A549 (cell line): ENCODE measurements at regions not wholly inside any gene's neighbourhood (a gene's known extent, or its start where the extent isn't known, plus 50 kb on each side); places are given as distances from the start of the nearest gene placed in this dataset.

ENCODE experiments used
- ATAC-seq, 2 experiments: fragments of 200-7000 bp in 1 of 2; fragments of >200 bp in 1 of 2; cut with Nextera tagmentation in 1 of 2; cut with Tn5 transposase in 1 of 2; 3 replicates each; pipeline versions ENCODE4 v1.8.0 to v1.9.1; 2018 to 2020; ENCODE audit warnings: mild to moderate bottlenecking in 1 of 2, moderate library complexity in 1 of 2
- CTCF ChIA-PET: fragments of 300-600 bp; sonication (Branson Sonifier 250); formaldehyde crosslinking; extraction: SDS; loops from one replicate; lab custom pipeline; 2021; ENCODE audit warnings: antibody characterized with exemption, inconsistent platforms; lab: Yijun Ruan, JAX
- POLR2A ChIA-PET: fragments of 350-600 bp; formaldehyde crosslinking; extraction: SDS; loops from one replicate; lab custom pipeline; 2021; ENCODE audit warnings: antibody characterized with exemption, inconsistent platforms; lab: Yijun Ruan, JAX
- DNase-seq, 2 experiments: peaks; one replicate each; pipeline versions ENCODE4 v3.0.0 to v3.0.0-alpha.2; 2011 to 2016; ENCODE audit warnings: low read depth in 1 of 2, low spot score in 1 of 2
- FAIRE-seq: peaks from 2 replicates; lab custom pipeline; 2011; peaks lifted over from hg19 to GRCh38; lab: Jason Lieb, UNC
- H3K27ac ChIP-seq, 2 experiments: fragments of >200 bp; sonication (Bioruptor Twin); formaldehyde crosslinking; 3 replicates each; pipeline ENCODE4 v1.5.1; 2016 to 2017
- H3K4me1 ChIP-seq: fragments of >200 bp; sonication (Bioruptor Twin); formaldehyde crosslinking; 3 replicates; pipeline ENCODE4 v1.6.1; 2016
- H3K4me2 ChIP-seq: fragments of >200 bp; sonication (Bioruptor Twin); formaldehyde crosslinking; 3 replicates; pipeline ENCODE4 v1.6.1; 2016
- H3K4me3 ChIP-seq: fragments of >200 bp; sonication (Bioruptor Twin); formaldehyde crosslinking; 3 replicates; pipeline ENCODE4 v1.5.1; 2016
- H3K9me3 ChIP-seq: fragments of >200 bp; sonication (Bioruptor Twin); formaldehyde crosslinking; 3 replicates; pipeline ENCODE4 v1.6.1; 2016
- ATOH8 ChIP-seq: fragments of 250-450 bp; sonication (Bioruptor Pico); IDR thresholded peaks from 2 replicates; pipeline ENCODE4 v1.5.0; 2020; ENCODE audit warnings: low read depth, mild to moderate bottlenecking, moderate library complexity
- BCL3 ChIP-seq: fragments of >200 bp; sonication (Bioruptor Twin); formaldehyde crosslinking; IDR thresholded peaks from 3 replicates; pipeline ENCODE4 v1.6.1; 2016
- BHLHE40 ChIP-seq: IDR thresholded peaks from 2 replicates; pipeline ENCODE4 v1.6.1; 2012; ENCODE audit warnings: low read depth, low read length, inconsistent platforms
- CHD2 ChIP-seq: fragments of 150-350 bp; IDR thresholded peaks from 2 replicates; pipeline ENCODE4 v1.6.1; 2014; ENCODE audit warnings: low read length; ENCODE audit not compliant: partially characterized antibody
- CHD4 ChIP-seq: fragments of 200-600 bp; sonication (generic); IDR thresholded peaks from 2 replicates; pipeline ENCODE4 v1.6.1; 2016; ENCODE audit warnings: antibody characterized with exemption, mild to moderate bottlenecking, borderline replicate concordance
- CTCF ChIP-seq: fragments of >200 bp; sonication (Bioruptor Twin); formaldehyde crosslinking; IDR thresholded peaks from 3 replicates; pipeline ENCODE4 v1.5.1; 2016
- E2F6 ChIP-seq: IDR thresholded peaks from 2 replicates; pipeline ENCODE4 v1.6.1; 2012; ENCODE audit warnings: low read depth, borderline replicate concordance
- FOXS1 ChIP-seq: fragments of 250-450 bp; sonication (Bioruptor Pico); IDR thresholded peaks from 2 replicates; pipeline ENCODE4 v1.5.0; 2020; ENCODE audit warnings: mild to moderate bottlenecking, moderate library complexity
- HEYL ChIP-seq: fragments of 250-450 bp; sonication (Bioruptor Pico); IDR thresholded peaks from 2 replicates; pipeline ENCODE4 v1.8.0; 2021; ENCODE audit warnings: mild to moderate bottlenecking, moderate library complexity
- HOXA7 ChIP-seq: fragments of 250-450 bp; sonication (Bioruptor Pico); IDR thresholded peaks from 2 replicates; pipeline ENCODE4 v1.5.0; 2020; ENCODE audit warnings: mild to moderate bottlenecking, moderate library complexity
- HOXB13 ChIP-seq: fragments of 250-450 bp; sonication (Bioruptor Pico); IDR thresholded peaks from 2 replicates; pipeline ENCODE4 v1.5.0; 2020; ENCODE audit warnings: low read depth, mild to moderate bottlenecking, moderate library complexity
- KDM5A ChIP-seq: fragments of 200-600 bp; sonication (generic); IDR thresholded peaks from 2 replicates; pipeline ENCODE4 v1.6.1; 2016; ENCODE audit warnings: antibody characterized with exemption, mild to moderate bottlenecking
- MAFK ChIP-seq: fragments of 450-650 bp; IDR thresholded peaks from 2 replicates; pipeline ENCODE4 v1.6.1; 2014; ENCODE audit not compliant: partially characterized antibody
- MYC ChIP-seq: IDR thresholded peaks from 2 replicates; pipeline ENCODE4 v1.6.1; 2012; ENCODE audit warnings: mild to moderate bottlenecking, inconsistent platforms, low read length, improper control_type of control experiment, borderline replicate concordance
- NPAS2 ChIP-seq: fragments of 250-450 bp; sonication (Bioruptor Pico); IDR thresholded peaks from 2 replicates; pipeline ENCODE4 v1.8.0; 2022; ENCODE audit warnings: mild to moderate bottlenecking, moderate library complexity, borderline replicate concordance
- PBX3 ChIP-seq: IDR thresholded peaks from 2 replicates; pipeline ENCODE4 v1.6.1; 2012
- PHF8 ChIP-seq: fragments of 200-600 bp; sonication (generic); IDR thresholded peaks from 2 replicates; pipeline ENCODE4 v1.6.1; 2016; ENCODE audit warnings: low read depth, mild to moderate bottlenecking, antibody characterized with exemption, moderate library complexity, borderline replicate concordance
- POLR2AphosphoS2 ChIP-seq: conservative IDR thresholded peaks from 2 replicates; pipeline ENCODE4 v1.6.1; 2012; ENCODE audit warnings: low read length, improper control_type of control experiment, inconsistent platforms
- RAD21 ChIP-seq, 2 experiments: fragments of >200 bp in 1 of 2; sonication (Bioruptor Twin) in 1 of 2; formaldehyde crosslinking in 1 of 2; IDR thresholded peaks in 1 of 2; conservative IDR thresholded peaks in 1 of 2; 2 replicates in 1 of 2; 3 replicates in 1 of 2; pipeline ENCODE4 v1.6.1; 2012 to 2018; ENCODE audit warnings: inconsistent platforms in 1 of 2
- RARB ChIP-seq: fragments of 250-450 bp; sonication (Bioruptor Pico); IDR thresholded peaks from 2 replicates; pipeline ENCODE4 v1.8.0; 2021; ENCODE audit warnings: mild to moderate bottlenecking, moderate library complexity
- RCOR1 ChIP-seq: fragments of 150-350 bp; IDR thresholded peaks from 2 replicates; pipeline ENCODE4 v1.6.1; 2014; ENCODE audit warnings: antibody characterized with exemption, low read length, low read depth
- TP53 ChIP-seq: fragments of 250-450 bp; sonication (Bioruptor Pico); IDR thresholded peaks from 2 replicates; pipeline ENCODE4 v1.5.0; 2021; ENCODE audit warnings: mild to moderate bottlenecking, moderate library complexity
- ZC3H11A ChIP-seq: fragments of 450-650 bp; IDR thresholded peaks from 2 replicates; pipeline ENCODE4 v1.6.1; 2014; ENCODE audit warnings: antibody characterized with exemption, mild to moderate bottlenecking
- ZFP36 ChIP-seq: fragments of 450-650 bp; IDR thresholded peaks from 2 replicates; pipeline ENCODE4 v1.6.1; 2014; ENCODE audit warnings: borderline replicate concordance; ENCODE audit not compliant: partially characterized antibody
- ZNF302 ChIP-seq: fragments of 250-450 bp; sonication (Bioruptor Pico); IDR thresholded peaks from 2 replicates; pipeline ENCODE4 v1.9.0; 2021; ENCODE audit warnings: inconsistent platforms, mild to moderate bottlenecking, moderate library complexity
- ZSCAN20 ChIP-seq: fragments of 250-450 bp; sonication (Bioruptor Pico); IDR thresholded peaks from 2 replicates; pipeline ENCODE4 v1.8.0; 2022; ENCODE audit warnings: mild to moderate bottlenecking, moderate library complexity
- WGBS: methylation state at CpG from one replicate; pipeline ENCODE4 v1.1.6; 2017; ENCODE audit errors: missing lambda C conversion rate; 5-methylcytosine and 5-hydroxymethylcytosine counted together

- Histone ChIP-seq H3K4me2 (no peak overlapping the region), H3K27ac (no peak overlapping the region), H3K4me1 (no peaks in the 10 kb centered on the region), H3K4me3 (no peak overlapping the region), H3K9me3 (no peaks in the 10 kb centered on the region)
- ATAC-seq: no peak
- 45% methylated on average over 7 of the region's 7 CpGs for WGBS
- POLR2A ChIA-PET: no interaction called here
- FAIRE-seq: no peak
- CTCF ChIA-PET: no interaction called here
- TF ChIP-seq PBX3: no peak
- TF ChIP-seq RCOR1: no peak
- TF ChIP-seq ZNF302 (CRISPR knock-in tag): no peak
- TF ChIP-seq BHLHE40: no peak
- no peak for TF ChIP-seq KDM5A
- no peak for TF ChIP-seq ZFP36
- no peak for TF ChIP-seq MAFK
- TF ChIP-seq CHD4: no peak
- no peak for DNase-seq
Observed at GRCh38 chr18:10370716-10371115, 83.7 kb upstream of the APCDD1 start.

GRCh38 chr18:10371165-10371564 lies 83.3 kb upstream of the APCDD1 start:
- ChIA-PET CTCF (no interaction called here), POLR2A (no interaction called here)
- DNase-seq (no peak), FAIRE-seq (no peak), ATAC-seq (no peak)
- 52% methylated on average over 3 of the region's 3 CpGs for WGBS
- Histone ChIP-seq H3K9me3 (no peaks in the 10 kb centered on the region), H3K4me2 (no peak overlapping the region), H3K27ac (no peak overlapping the region), H3K4me3 (no peak overlapping the region), H3K4me1 (no peaks in the 10 kb centered on the region)
- no peak for TF ChIP-seq HEYL
- no peak for TF ChIP-seq ZSCAN20 (CRISPR knock-in tag)
- TF ChIP-seq ZFP36: no peak
- TF ChIP-seq PBX3: no peak
- TF ChIP-seq MAFK: no peak
- TF ChIP-seq CTCF: no peak
- no peak for TF ChIP-seq TP53 (CRISPR knock-in tag)
- TF ChIP-seq HOXA7 (CRISPR knock-in tag): no peak
- TF ChIP-seq PHF8: no peak
- no peak for TF ChIP-seq CHD2
- no peak for TF ChIP-seq NPAS2 (CRISPR knock-in tag)
- no peak for TF ChIP-seq ZC3H11A
- TF ChIP-seq BCL3: no peak

- FAIRE-seq: no peak
- Histone ChIP-seq H3K4me2 (no peak overlapping the region), H3K27ac (no peak overlapping the region), H3K4me3 (no peak overlapping the region), H3K9me3 (no peaks in the 10 kb centered on the region), H3K4me1 (no peaks in the 10 kb centered on the region)
- POLR2A ChIA-PET: no interaction called here
- TF ChIP-seq HOXB13: no peak
- TF ChIP-seq RAD21 (conservative IDR thresholded peaks at IDR 0.05 in 1 of 2, IDR thresholded peaks at IDR 0.05 in 1 of 2): no peak
- TF ChIP-seq RARB: no peak
- TF ChIP-seq MYC: no peak
- no peak for TF ChIP-seq E2F6
- TF ChIP-seq FOXS1 (CRISPR knock-in tag): no peak
- no peak for TF ChIP-seq ATOH8
- TF ChIP-seq POLR2AphosphoS2: no peak
- no peak for ATAC-seq
- CTCF ChIA-PET: no interaction called here
- no peak for DNase-seq
- WGBS: 48% methylated on average over 10 of the region's 10 CpGs
Observed at GRCh38 chr18:10374195-10374594, 80.2 kb upstream of the APCDD1 start.
